ENCODE measurements at regions not wholly inside any gene's neighbourhood (a gene's known extent, or its start where the extent isn't known, plus 50 kb on each side); places are given as distances from the start of the nearest gene placed in this dataset.

GRCh38 chr13:76379341-76380105, 506.7 kb downstream of the KCTD12 start:
- no peak overlapping the region for H3K23ac ChIP-seq (ENCODE audit: insufficient read length, low read depth, low read length)
- no peaks in the 10 kb centered on the region for H3K4me1 ChIP-seq (ENCODE audit: insufficient read depth, low read length)
- Mint-ChIP-seq H3K4me1 (peaks cover 5 to 6% of the 10 kb centered on the region in 2 experiments; a peak in 3 of 4 replicates), H3K36me3 (ENCODE audit: insufficient read depth in 1 of 3, low read depth in 3 of 3) (no peaks in the 10 kb centered on the region), H3K9me3 (no peaks in the 10 kb centered on the region), H3K4me3 (no peak overlapping the region), H3K27ac (no peak overlapping the region), H3K27me3 (ENCODE audit: low read depth) (peaks cover under 1% of the 10 kb centered on the region; the same call in 1 of the 2 replicates)
- no peaks in the 10 kb centered on the region for H3K79me1 ChIP-seq (ENCODE audit: insufficient read depth, low read depth, low read length, poor library complexity, severe bottlenecking)
- no peak overlapping the region for H2BK120ac ChIP-seq (ENCODE audit: low read depth, low read length, poor library complexity, severe bottlenecking)
- H3K18ac ChIP-seq (ENCODE audit: insufficient read length, low read depth, low read length): no peak overlapping the region
- no peak overlapping the region for H4K8ac ChIP-seq (replicated peaks; ENCODE audit: insufficient read length, low read depth, low read length)
- no peak for TF ChIP-seq CTCF (conservative IDR thresholded peaks at IDR 0.05)
- H2AK5ac ChIP-seq (ENCODE audit: insufficient read length, low read length): no peak overlapping the region
- H2BK12ac ChIP-seq (ENCODE audit: insufficient read length, low read depth, low read length): no peak overlapping the region
- WGBS (ENCODE audit: extremely low coverage, insufficient read length, low lambda C conversion rate): no CpG with 5 or more reads among the region's 4 CpGs
- H3K4ac ChIP-seq (ENCODE audit: low read depth, low read length): no peak overlapping the region
- H3K14ac ChIP-seq (ENCODE audit: insufficient read depth, low read length): no peak overlapping the region
- H3K23me2 ChIP-seq (ENCODE audit: insufficient read length, low read depth, low read length, poor library complexity, severe bottlenecking): no peaks in the 10 kb centered on the region
- no peak overlapping the region for H3K4me2 ChIP-seq (ENCODE audit: insufficient read depth, insufficient read length, low read length)
- no peak for DNase-seq
- no peak overlapping the region for H3K9ac ChIP-seq (ENCODE audit: extremely low read depth, insufficient read length, low read length)
- no peaks in the 10 kb centered on the region for H3K9me3 ChIP-seq (ENCODE audit: control insufficient read depth, low read depth, low read length)
- H4K20me1 ChIP-seq (ENCODE audit: control insufficient read depth, insufficient read depth, insufficient read length): no peaks in the 10 kb centered on the region
- H3K27me3 ChIP-seq (ENCODE audit: insufficient read depth, low read length): no peaks in the 10 kb centered on the region
- H2BK5ac ChIP-seq (ENCODE audit: insufficient read length, low read length): no peak overlapping the region
- H3K27ac ChIP-seq (ENCODE audit: insufficient read length, low read depth, low read length): no peak overlapping the region
- H2BK20ac ChIP-seq (ENCODE audit: low read depth, low read length, poor library complexity, severe bottlenecking): no peak overlapping the region
- no peak overlapping the region for H4K5ac ChIP-seq (ENCODE audit: insufficient read length, low read depth, low read length)
- no peak overlapping the region; the same call in 1 of the 2 replicates for H2BK15ac ChIP-seq (ENCODE audit: low read depth, low read length)
- H3K79me2 ChIP-seq (ENCODE audit: insufficient read depth, low read length): no peaks in the 10 kb centered on the region
- no peak overlapping the region for H3T11ph ChIP-seq (ENCODE audit: low read length)
- H3K56ac ChIP-seq (ENCODE audit: insufficient read length, low read depth, low read length): no peak overlapping the region
- no peak overlapping the region for H4K91ac ChIP-seq (ENCODE audit: insufficient read length, low read depth, low read length)
- H2AFZ ChIP-seq (ENCODE audit: low read length): no peak overlapping the region
